ENCODE measurements at regions not wholly inside any gene's neighbourhood (a gene's known extent, or its start where the extent isn't known, plus 50 kb on each side); places are given as distances from the start of the nearest gene placed in this dataset.

- in situ Hi-C loops (cut with HindIII; ENCODE audit: low pct_unique_long_range_greater_than_20kb, low sequenced_read_pairs): no loop called here
- DNase-seq (ENCODE audit: low read depth in 1 of 2, low spot score in 1 of 2): no peak
- no peak for TF ChIP-seq JUND (IDR thresholded peaks at IDR 0.05; ENCODE audit: low read depth)
Observed at GRCh38 chr6:139863964-139864363, 489.5 kb upstream of the CITED2 start.

GRCh38 chr6:139863346-139863745 lies 488.9 kb upstream of the CITED2 start:
- in situ Hi-C loops (cut with HindIII; ENCODE audit: low pct_unique_long_range_greater_than_20kb, low sequenced_read_pairs): no loop called here
- no peak for DNase-seq (ENCODE audit: low read depth in 1 of 2, low spot score in 1 of 2)
- TF ChIP-seq JUND (IDR thresholded peaks at IDR 0.05; ENCODE audit: low read depth): no peak

- TF ChIP-seq JUND (IDR thresholded peaks at IDR 0.05; ENCODE audit: low read depth): no peak
- in situ Hi-C loops (cut with HindIII; ENCODE audit: low pct_unique_long_range_greater_than_20kb, low sequenced_read_pairs): no loop called here
- no peak for DNase-seq (ENCODE audit: low read depth in 1 of 2, low spot score in 1 of 2)
Observed at GRCh38 chr6:139862311-139862710, 487.9 kb upstream of the CITED2 start.

DNA sequence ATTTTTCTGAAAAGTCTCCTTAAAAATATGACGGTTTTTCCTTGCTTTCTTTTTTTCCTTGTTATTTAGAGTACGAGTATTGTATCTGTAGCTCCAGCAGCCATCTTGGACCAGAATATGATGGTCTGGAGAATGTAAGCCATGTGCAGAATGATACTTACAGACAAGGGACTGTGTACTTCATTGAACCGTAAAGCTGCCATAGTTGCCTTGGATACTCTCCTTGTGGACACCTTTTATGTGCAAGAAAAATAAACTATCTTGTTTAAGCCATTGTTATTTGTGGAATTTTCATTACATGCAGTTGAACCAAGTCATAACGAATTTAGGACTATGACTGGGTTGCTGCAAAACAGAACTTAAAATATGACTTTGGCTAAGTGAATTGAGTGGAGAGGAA lies 485.8 kb upstream of the CITED2 start:
- DNase-seq (ENCODE audit: low read depth in 1 of 2, low spot score in 1 of 2): no peak
- in situ Hi-C loops (cut with HindIII; ENCODE audit: low pct_unique_long_range_greater_than_20kb, low sequenced_read_pairs): no loop called here
- no peak for TF ChIP-seq JUND (IDR thresholded peaks at IDR 0.05; ENCODE audit: low read depth)

- peak in 1 of 2 experiments; percentile 83 for DNase-seq (ENCODE audit: low read depth in 1 of 2, low spot score in 1 of 2)
- TF ChIP-seq JUND (IDR thresholded peaks at IDR 0.05; ENCODE audit: low read depth): no peak
- in situ Hi-C loops (cut with HindIII; ENCODE audit: low pct_unique_long_range_greater_than_20kb, low sequenced_read_pairs): no loop called here
Observed at GRCh38 chr6:139858429-139858828, 484.0 kb upstream of the CITED2 start.

GRCh38 chr6:139857143-139857542 lies 482.7 kb upstream of the CITED2 start:
- TF ChIP-seq JUND (IDR thresholded peaks at IDR 0.05; ENCODE audit: low read depth): no peak
- in situ Hi-C loops (cut with HindIII; ENCODE audit: low pct_unique_long_range_greater_than_20kb, low sequenced_read_pairs): no loop called here
- peak in 1 of 2 experiments; percentile 68 for DNase-seq (ENCODE audit: low read depth in 1 of 2, low spot score in 1 of 2)

DNA sequence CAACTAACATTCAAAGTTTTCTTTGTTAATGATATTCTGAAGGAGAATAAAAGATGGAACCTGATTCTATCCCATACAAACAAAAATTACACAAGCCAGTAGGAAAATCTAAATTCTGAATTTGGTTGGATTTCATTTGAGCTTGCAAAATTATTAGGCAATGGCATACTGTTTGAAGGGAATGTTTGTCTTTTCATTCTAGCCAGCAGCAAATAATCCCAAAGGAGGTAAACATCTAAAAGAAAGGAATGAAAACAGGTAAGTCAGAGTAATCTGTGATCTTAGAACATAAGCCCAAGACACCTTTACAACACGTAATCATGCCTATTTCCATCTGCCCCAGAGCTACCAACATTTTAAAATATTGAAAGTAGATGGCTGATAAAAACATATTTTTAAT lies 482.1 kb upstream of the CITED2 start:
- peak in 1 of 2 experiments; percentile 90 for DNase-seq (ENCODE audit: low read depth in 1 of 2, low spot score in 1 of 2)
- TF ChIP-seq JUND (IDR thresholded peaks at IDR 0.05; ENCODE audit: low read depth): peak; percentile 98
- in situ Hi-C loops (cut with HindIII; ENCODE audit: low pct_unique_long_range_greater_than_20kb, low sequenced_read_pairs): no loop called here

DNA sequence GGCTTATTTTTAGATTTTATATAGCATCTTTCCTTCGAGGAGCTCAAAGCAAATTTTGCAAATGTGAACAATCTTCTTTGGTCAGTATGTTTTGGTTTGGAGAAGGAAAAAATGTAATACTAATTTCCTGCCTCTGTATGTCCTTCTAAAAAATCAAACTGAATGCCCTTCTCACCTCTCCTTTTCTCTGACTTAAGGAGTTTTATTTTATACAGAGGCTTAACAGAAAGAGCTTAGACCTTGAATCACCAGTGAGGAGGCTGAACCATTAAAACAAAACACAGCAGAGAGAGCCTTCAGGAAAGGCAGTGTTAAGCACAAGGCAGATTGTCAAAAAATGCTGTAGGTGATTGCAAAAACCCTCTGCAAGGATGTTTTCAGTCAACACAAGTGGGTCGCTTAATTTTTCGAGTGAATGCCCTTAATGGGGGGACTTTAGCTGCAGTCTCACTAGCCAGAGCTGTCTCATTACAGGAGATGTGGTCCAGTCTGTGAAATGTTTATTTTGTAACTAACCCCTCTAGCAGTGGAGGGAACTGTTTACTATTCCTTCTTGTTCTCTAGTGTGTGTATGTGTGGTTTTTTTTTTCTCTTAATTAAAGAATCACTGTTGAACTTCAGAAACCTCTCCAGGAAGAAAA lies 481.3 kb upstream of the CITED2 start:
- peak in 1 of 2 experiments; percentile 44 for DNase-seq (ENCODE audit: low read depth in 1 of 2, low spot score in 1 of 2)
- in situ Hi-C loops (cut with HindIII; ENCODE audit: low pct_unique_long_range_greater_than_20kb, low sequenced_read_pairs): no loop called here
- no peak for TF ChIP-seq JUND (IDR thresholded peaks at IDR 0.05; ENCODE audit: low read depth)

GRCh38 chr6:139853302-139853992 lies 479.0 kb upstream of the CITED2 start:
- no peak for DNase-seq (ENCODE audit: low read depth in 1 of 2, low spot score in 1 of 2)
- no peak for TF ChIP-seq JUND (IDR thresholded peaks at IDR 0.05; ENCODE audit: low read depth)
- in situ Hi-C loops (cut with HindIII; ENCODE audit: low pct_unique_long_range_greater_than_20kb, low sequenced_read_pairs): no loop called here

GRCh38 chr6:139852488-139853140 lies 478.2 kb upstream of the CITED2 start:
- in situ Hi-C loops (cut with HindIII; ENCODE audit: low pct_unique_long_range_greater_than_20kb, low sequenced_read_pairs): no loop called here
- no peak for TF ChIP-seq JUND (IDR thresholded peaks at IDR 0.05; ENCODE audit: low read depth)
- DNase-seq (ENCODE audit: low read depth in 1 of 2, low spot score in 1 of 2): no peak

DNA sequence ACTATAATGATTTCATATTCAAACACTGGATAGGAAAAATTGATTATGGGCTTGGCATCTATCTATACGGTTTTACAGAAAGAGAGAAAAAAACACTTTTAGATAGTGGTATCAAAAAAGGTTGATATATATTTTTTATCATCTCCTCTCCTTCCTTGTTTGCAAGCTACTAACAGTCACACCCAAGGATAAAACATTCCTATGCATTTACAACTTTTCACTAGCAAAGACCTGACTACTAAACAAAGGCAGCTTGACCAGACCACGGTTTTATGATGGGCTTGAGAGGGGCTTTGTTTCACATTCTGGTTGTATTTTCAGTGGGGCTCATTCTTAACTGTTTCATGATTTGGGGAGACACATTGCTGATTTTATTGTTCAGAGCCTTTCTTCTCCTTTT lies 477.6 kb upstream of the CITED2 start:
- no peak for TF ChIP-seq JUND (IDR thresholded peaks at IDR 0.05; ENCODE audit: low read depth)
- in situ Hi-C loops (cut with HindIII; ENCODE audit: low pct_unique_long_range_greater_than_20kb, low sequenced_read_pairs): no loop called here
- DNase-seq (ENCODE audit: low read depth in 1 of 2, low spot score in 1 of 2): no peak

DNA sequence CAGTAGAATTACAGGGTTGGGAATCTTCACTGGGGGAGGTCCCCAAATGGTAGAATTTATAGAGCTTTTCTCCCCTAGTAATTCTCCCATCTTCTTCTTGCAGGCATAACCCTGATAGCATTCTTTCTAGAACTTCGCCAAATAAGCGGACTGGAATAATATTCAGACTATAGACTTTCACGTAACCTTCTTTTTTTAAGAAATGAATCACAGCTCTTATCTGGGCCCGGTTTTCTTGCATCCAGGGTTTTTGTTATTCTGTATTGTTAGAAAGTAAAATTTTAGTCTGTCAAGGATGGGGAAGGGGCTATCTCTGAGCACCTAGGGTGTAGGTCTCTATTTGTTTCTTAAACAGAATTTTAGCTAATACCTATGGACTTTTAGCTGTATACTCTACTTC lies 476.8 kb upstream of the CITED2 start:
- in situ Hi-C loops (cut with HindIII; ENCODE audit: low pct_unique_long_range_greater_than_20kb, low sequenced_read_pairs): no loop called here
- DNase-seq (ENCODE audit: low read depth in 1 of 2, low spot score in 1 of 2): no peak
- TF ChIP-seq JUND (IDR thresholded peaks at IDR 0.05; ENCODE audit: low read depth): no peak

DNA sequence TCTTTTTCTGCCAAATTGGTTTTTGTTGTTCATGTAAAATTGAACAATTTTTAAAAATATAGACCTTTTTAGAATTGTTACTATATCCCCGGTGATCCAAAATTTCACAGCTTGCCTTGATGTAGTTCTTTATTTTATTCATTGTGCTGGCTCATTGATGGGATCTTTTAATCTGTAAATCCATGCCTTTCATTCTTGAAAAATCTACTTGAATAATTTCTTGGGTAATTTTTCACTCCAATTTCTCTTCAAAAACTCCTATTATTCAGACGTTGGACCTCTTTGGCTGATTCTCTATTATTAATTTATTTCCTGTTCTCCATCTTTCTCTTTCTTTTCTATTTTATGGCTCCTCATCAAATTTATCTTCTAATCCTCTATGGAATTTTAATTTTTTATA lies 476.1 kb upstream of the CITED2 start:
- TF ChIP-seq JUND (IDR thresholded peaks at IDR 0.05; ENCODE audit: low read depth): no peak
- DNase-seq (ENCODE audit: low read depth in 1 of 2, low spot score in 1 of 2): no peak
- in situ Hi-C loops (cut with HindIII; ENCODE audit: low pct_unique_long_range_greater_than_20kb, low sequenced_read_pairs): no loop called here

Data from T47D (cell line).